ENCODE measurements at regions not wholly inside any gene's neighbourhood (a gene's known extent, or its start where the extent isn't known, plus 50 kb on each side); places are given as distances from the start of the nearest gene placed in this dataset.
"Not testable (repeated sequence)": the region's sequence is repeated elsewhere in the genome, so short reads cannot be mapped to it uniquely, and the experiment has no call there.

DNA sequence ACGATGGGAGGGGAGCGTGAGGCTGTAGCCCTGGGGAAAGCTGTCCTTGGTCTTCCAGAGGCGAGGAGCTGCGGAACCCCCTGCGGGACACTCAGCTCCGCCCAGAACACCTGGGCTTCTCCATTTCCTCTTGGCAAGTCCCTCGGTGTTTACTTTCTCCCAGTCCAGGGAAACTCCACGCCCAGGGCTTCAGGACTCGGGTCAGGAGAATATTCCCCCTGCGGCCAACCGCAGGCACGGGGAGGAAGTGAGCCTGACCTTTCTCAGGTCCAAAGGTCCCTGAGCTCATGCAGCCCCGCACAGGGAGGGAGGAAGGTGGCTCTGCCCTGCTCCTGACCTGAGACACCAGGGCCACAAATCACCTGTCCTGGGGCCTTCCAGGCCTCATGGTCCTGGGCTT, 5435.9 kb upstream of the TPTE start:
- H3K79me2 ChIP-seq (ENCODE audit: control insufficient read depth, insufficient read depth, low read length); H3K27ac ChIP-seq (ENCODE audit: control insufficient read depth, insufficient read depth, low read length); DNase-seq (ENCODE audit: low read depth, low spot score); H3K27me3 ChIP-seq (ENCODE audit: control insufficient read depth, extremely low read depth, insufficient read depth, low read length); H3K9me1 ChIP-seq (ENCODE audit: control insufficient read depth, extremely low read depth, insufficient read depth, low read length); FAIRE-seq; H3K36me3 ChIP-seq (ENCODE audit: control insufficient read depth in 2 of 2, extremely low read depth in 1 of 2, insufficient read depth in 2 of 2, low read length in 2 of 2); H3K4me3 ChIP-seq (ENCODE audit: control insufficient read depth in 2 of 3, extremely low read depth in 1 of 3, insufficient read depth in 2 of 3, low read depth in 1 of 3, low read length in 3 of 3); dilution Hi-C loops (cut with MboI; ENCODE audit: extremely low pct_ligation_motif_present, low sequenced_read_pairs); H3K4me1 ChIP-seq (ENCODE audit: control insufficient read depth, extremely low read depth, insufficient read depth, low read length); H3K4me2 ChIP-seq (ENCODE audit: control insufficient read depth, extremely low read depth, insufficient read depth, low read depth, low read length); H2AFZ ChIP-seq (ENCODE audit: control insufficient read depth, low read length); H4K20me1 ChIP-seq (ENCODE audit: control insufficient read depth, extremely low read depth, insufficient read depth, low read length); H3K9me3 ChIP-seq (ENCODE audit: control insufficient read depth, low read depth, low read length); H3K9ac ChIP-seq (ENCODE audit: control insufficient read depth, extremely low read depth, insufficient read depth, low read length): not testable (repeated sequence)

DNA sequence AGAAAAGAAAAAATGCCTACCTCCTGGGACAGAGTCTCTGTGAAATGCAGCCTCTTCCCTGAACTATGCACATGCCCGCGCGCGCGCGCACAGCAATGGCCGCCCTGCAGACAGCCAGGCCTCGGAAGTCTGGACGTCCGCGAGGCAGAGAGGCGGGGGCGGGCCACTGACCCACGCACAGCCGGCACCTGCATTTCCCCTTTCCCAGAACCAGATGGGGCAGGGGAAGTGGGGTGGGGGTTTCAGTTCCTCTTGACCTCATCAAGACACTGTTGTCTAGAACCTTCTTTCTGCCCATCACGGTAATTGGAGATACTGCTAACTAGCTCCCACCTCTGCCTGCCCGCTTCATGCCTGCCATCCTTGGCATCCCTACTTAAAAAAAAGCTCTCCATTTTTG, 5435.0 kb upstream of the TPTE start:
- H3K36me3 ChIP-seq (ENCODE audit: control insufficient read depth in 2 of 2, extremely low read depth in 1 of 2, insufficient read depth in 2 of 2, low read length in 2 of 2); H3K4me1 ChIP-seq (ENCODE audit: control insufficient read depth, extremely low read depth, insufficient read depth, low read length); H3K27me3 ChIP-seq (ENCODE audit: control insufficient read depth, extremely low read depth, insufficient read depth, low read length); H3K79me2 ChIP-seq (ENCODE audit: control insufficient read depth, insufficient read depth, low read length); H3K4me2 ChIP-seq (ENCODE audit: control insufficient read depth, extremely low read depth, insufficient read depth, low read depth, low read length); H4K20me1 ChIP-seq (ENCODE audit: control insufficient read depth, extremely low read depth, insufficient read depth, low read length); H3K9me3 ChIP-seq (ENCODE audit: control insufficient read depth, low read depth, low read length); H3K4me3 ChIP-seq (ENCODE audit: control insufficient read depth in 2 of 3, extremely low read depth in 1 of 3, insufficient read depth in 2 of 3, low read depth in 1 of 3, low read length in 3 of 3); H3K9ac ChIP-seq (ENCODE audit: control insufficient read depth, extremely low read depth, insufficient read depth, low read length); DNase-seq (ENCODE audit: low read depth, low spot score); H3K9me1 ChIP-seq (ENCODE audit: control insufficient read depth, extremely low read depth, insufficient read depth, low read length); dilution Hi-C loops (cut with MboI; ENCODE audit: extremely low pct_ligation_motif_present, low sequenced_read_pairs); H2AFZ ChIP-seq (ENCODE audit: control insufficient read depth, low read length); FAIRE-seq; H3K27ac ChIP-seq (ENCODE audit: control insufficient read depth, insufficient read depth, low read length): not testable (repeated sequence)

DNA sequence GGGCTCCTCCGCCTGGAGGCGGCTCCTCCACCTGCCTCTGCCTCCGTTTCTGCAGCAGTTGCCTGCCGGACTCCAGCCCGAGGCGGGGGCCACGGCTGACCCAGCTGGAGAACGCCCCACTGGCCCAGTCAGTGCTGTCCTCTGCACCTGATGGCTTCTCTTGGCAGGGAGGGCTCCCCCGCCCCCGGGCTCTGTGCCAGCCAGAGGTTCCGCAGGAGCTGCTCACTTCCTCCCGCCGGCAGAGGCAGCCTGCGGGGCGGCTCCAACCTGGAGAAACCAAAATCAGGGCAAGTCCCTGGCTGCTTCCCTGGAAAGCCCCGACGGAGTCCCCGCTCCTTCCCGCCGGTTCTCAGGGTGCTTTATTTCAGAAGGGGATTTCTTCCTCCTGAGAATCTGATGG, 5432.6 kb upstream of the TPTE start:
- dilution Hi-C loops (cut with MboI; ENCODE audit: extremely low pct_ligation_motif_present, low sequenced_read_pairs); H3K9me1 ChIP-seq (ENCODE audit: control insufficient read depth, extremely low read depth, insufficient read depth, low read length); H3K36me3 ChIP-seq (ENCODE audit: control insufficient read depth in 2 of 2, extremely low read depth in 1 of 2, insufficient read depth in 2 of 2, low read length in 2 of 2); FAIRE-seq; H3K9ac ChIP-seq (ENCODE audit: control insufficient read depth, extremely low read depth, insufficient read depth, low read length); H3K9me3 ChIP-seq (ENCODE audit: control insufficient read depth, low read depth, low read length); H2AFZ ChIP-seq (ENCODE audit: control insufficient read depth, low read length); H3K4me2 ChIP-seq (ENCODE audit: control insufficient read depth, extremely low read depth, insufficient read depth, low read depth, low read length); H3K27ac ChIP-seq (ENCODE audit: control insufficient read depth, insufficient read depth, low read length); H3K4me1 ChIP-seq (ENCODE audit: control insufficient read depth, extremely low read depth, insufficient read depth, low read length); H3K27me3 ChIP-seq (ENCODE audit: control insufficient read depth, extremely low read depth, insufficient read depth, low read length); H3K79me2 ChIP-seq (ENCODE audit: control insufficient read depth, insufficient read depth, low read length); H3K4me3 ChIP-seq (ENCODE audit: control insufficient read depth in 2 of 3, extremely low read depth in 1 of 3, insufficient read depth in 2 of 3, low read depth in 1 of 3, low read length in 3 of 3); H4K20me1 ChIP-seq (ENCODE audit: control insufficient read depth, extremely low read depth, insufficient read depth, low read length); DNase-seq (ENCODE audit: low read depth, low spot score): not testable (repeated sequence)

DNA sequence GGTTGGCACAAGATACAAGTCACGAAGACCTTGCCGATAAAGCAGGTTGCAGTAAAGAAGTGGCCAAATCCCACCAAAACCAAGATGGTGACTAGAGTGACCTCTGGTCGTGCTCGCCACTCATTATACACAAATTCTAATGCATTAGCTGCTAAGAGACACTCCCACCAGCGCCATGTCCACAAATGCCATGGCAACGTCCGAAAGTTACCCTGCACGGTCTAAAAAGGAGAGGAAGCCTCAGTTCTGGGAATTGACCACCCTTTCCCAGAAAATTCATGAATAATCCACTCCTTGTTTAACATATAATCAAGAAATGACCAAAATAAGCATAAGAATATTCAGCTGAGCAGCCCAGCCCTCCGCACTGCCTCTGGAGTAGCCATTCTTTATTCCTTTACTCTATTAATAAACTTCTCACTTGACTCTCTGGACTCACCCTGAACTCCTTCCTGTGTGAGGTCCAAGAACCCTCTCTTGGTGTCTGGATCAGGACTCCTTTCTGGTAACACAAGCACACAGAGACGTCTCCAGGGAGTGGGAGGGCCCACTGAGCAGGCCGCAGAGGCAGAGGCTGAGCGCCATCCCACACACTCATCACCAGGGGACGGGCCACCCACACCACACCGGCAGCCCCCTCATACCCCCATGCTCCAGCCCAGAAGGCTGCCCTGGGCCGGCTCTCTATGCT, 5431.8 kb upstream of the TPTE start:
- H2AFZ ChIP-seq (ENCODE audit: control insufficient read depth, low read length); H3K27ac ChIP-seq (ENCODE audit: control insufficient read depth, insufficient read depth, low read length); H3K4me2 ChIP-seq (ENCODE audit: control insufficient read depth, extremely low read depth, insufficient read depth, low read depth, low read length); dilution Hi-C loops (cut with MboI; ENCODE audit: extremely low pct_ligation_motif_present, low sequenced_read_pairs); FAIRE-seq; DNase-seq (ENCODE audit: low read depth, low spot score); H3K9me3 ChIP-seq (ENCODE audit: control insufficient read depth, low read depth, low read length); H3K4me3 ChIP-seq (ENCODE audit: control insufficient read depth in 2 of 3, extremely low read depth in 1 of 3, insufficient read depth in 2 of 3, low read depth in 1 of 3, low read length in 3 of 3); H3K9ac ChIP-seq (ENCODE audit: control insufficient read depth, extremely low read depth, insufficient read depth, low read length); H3K27me3 ChIP-seq (ENCODE audit: control insufficient read depth, extremely low read depth, insufficient read depth, low read length); H4K20me1 ChIP-seq (ENCODE audit: control insufficient read depth, extremely low read depth, insufficient read depth, low read length); H3K36me3 ChIP-seq (ENCODE audit: control insufficient read depth in 2 of 2, extremely low read depth in 1 of 2, insufficient read depth in 2 of 2, low read length in 2 of 2); H3K4me1 ChIP-seq (ENCODE audit: control insufficient read depth, extremely low read depth, insufficient read depth, low read length); H3K9me1 ChIP-seq (ENCODE audit: control insufficient read depth, extremely low read depth, insufficient read depth, low read length); H3K79me2 ChIP-seq (ENCODE audit: control insufficient read depth, insufficient read depth, low read length): not testable (repeated sequence)

DNA sequence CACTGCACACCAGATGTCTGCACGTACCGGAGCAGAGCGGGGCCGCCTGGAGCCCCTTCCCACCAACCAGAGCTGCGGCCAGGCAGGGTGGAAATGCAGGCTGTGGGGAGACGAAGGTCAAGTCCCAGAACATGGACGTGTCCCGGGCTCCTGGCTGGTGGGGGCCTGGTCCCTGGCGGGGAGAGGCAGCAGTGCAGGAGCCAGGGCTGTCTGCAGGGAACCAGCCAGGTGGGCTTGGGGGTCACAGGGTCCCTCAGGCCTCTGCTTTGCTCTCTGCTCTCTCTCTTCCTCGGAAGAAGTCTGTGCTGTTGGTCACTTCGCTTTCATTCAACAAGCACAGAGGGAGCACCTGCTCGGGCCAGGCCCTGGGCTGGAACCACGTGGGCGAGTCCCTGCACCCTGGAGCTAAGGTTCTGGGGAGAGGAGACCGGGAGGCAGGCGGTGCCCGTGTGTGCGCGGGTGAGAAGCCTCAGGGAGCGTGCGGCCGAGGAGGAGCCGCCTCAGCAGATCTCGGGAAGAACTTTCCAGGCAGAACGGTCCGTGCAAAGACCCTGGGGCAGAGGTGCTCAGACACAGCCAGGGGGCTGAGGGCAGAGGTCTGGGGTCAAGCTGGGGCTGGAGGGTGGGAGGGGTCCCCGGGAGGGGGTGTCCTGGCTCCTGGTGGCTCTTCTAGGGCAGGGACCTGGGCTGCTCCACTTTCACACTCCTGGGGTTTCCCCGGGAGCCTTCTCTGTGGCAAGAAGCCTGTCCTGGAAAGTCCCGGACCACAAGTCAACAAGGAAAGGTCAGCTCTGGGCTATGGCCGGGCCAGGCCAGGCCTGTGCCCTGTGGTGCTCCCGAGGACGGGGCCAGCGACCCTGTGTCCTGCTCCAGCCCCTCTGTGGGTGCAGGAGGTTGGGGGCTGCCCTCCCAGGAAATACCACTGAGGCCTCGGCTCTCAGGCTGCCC, 5431.0 kb upstream of the TPTE start:
- H3K9me1 ChIP-seq (ENCODE audit: control insufficient read depth, extremely low read depth, insufficient read depth, low read length); H3K4me3 ChIP-seq (ENCODE audit: control insufficient read depth in 2 of 3, extremely low read depth in 1 of 3, insufficient read depth in 2 of 3, low read depth in 1 of 3, low read length in 3 of 3); H3K36me3 ChIP-seq (ENCODE audit: control insufficient read depth in 2 of 2, extremely low read depth in 1 of 2, insufficient read depth in 2 of 2, low read length in 2 of 2); H3K27ac ChIP-seq (ENCODE audit: control insufficient read depth, insufficient read depth, low read length); H3K4me2 ChIP-seq (ENCODE audit: control insufficient read depth, extremely low read depth, insufficient read depth, low read depth, low read length); H3K9ac ChIP-seq (ENCODE audit: control insufficient read depth, extremely low read depth, insufficient read depth, low read length); H2AFZ ChIP-seq (ENCODE audit: control insufficient read depth, low read length); H3K27me3 ChIP-seq (ENCODE audit: control insufficient read depth, extremely low read depth, insufficient read depth, low read length); H4K20me1 ChIP-seq (ENCODE audit: control insufficient read depth, extremely low read depth, insufficient read depth, low read length); H3K79me2 ChIP-seq (ENCODE audit: control insufficient read depth, insufficient read depth, low read length); H3K4me1 ChIP-seq (ENCODE audit: control insufficient read depth, extremely low read depth, insufficient read depth, low read length); dilution Hi-C loops (cut with MboI; ENCODE audit: extremely low pct_ligation_motif_present, low sequenced_read_pairs); H3K9me3 ChIP-seq (ENCODE audit: control insufficient read depth, low read depth, low read length); DNase-seq (ENCODE audit: low read depth, low spot score); FAIRE-seq: not testable (repeated sequence)

All from keratinocyte (primary cell).